IPS DF 19.7 (cell line): ENCODE measurements at regions not wholly inside any gene's neighbourhood (a gene's known extent, or its start where the extent isn't known, plus 50 kb on each side); places are given as distances from the start of the nearest gene placed in this dataset.
"Not testable (repeated sequence)": the region's sequence is repeated elsewhere in the genome, so short reads cannot be mapped to it uniquely, and the experiment has no call there.

Experiments used
- DNase-seq: peaks from one replicate; pipeline ENCODE4 v3.0.0-alpha.2; 2013; ENCODE audit warnings: low read depth, low spot score

GRCh38 chr16:88331989-88332920 is 50.5 kb upstream of the ZNF469 start:
- no peak for DNase-seq

DNA sequence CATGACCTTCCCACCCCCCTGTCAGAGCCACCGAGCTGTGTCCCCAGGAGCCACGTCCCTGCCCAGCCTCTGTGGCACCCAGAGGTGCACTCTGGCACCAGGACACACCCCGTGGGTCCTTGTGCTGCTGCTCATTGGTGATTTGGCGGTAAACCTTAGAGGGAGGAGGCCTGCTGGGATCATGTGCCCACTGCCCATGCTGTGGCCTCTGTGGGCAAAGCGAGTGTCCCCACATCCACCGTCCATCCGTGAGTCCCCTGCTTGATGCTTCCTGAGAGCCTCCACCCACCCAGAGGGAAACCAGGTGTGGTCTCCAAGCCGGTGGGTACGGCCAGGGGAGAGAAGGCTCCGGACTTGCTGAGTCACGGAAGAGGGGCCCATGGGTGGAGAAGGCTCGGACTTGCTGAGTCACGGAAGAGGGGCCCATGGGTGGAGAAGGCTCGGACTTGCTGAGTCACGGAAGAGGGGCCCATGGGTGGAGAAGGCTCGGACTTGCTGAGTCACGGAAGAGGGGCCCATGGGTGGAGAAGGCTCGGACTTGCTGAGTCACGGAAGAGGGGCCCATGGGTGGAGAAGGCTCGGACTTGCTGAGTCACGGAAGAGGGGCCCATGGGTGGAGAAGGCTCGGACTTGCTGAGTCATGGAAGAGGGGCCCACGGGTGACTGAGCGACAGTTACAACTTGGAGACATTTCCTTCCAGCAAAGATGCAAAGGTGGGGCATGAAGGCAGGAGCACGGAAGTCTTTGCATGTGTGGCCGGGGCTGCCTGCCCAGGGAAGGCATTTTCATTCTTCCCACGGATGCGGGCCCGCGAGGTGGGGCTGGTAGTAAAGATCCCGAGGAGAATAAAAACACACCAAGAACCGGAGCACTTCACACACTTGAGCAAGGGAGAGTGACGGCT is 49.6 kb upstream of the ZNF469 start:
- not testable (repeated sequence) for DNase-seq
